ENCODE measurements at regions not wholly inside any gene's neighbourhood (a gene's known extent, or its start where the extent isn't known, plus 50 kb on each side); places are given as distances from the start of the nearest gene placed in this dataset.
A peak's percentile ranks its signal among the peaks of the same experiment; 100 is the strongest.
"Not testable (repeated sequence)": the region's sequence is repeated elsewhere in the genome, so short reads cannot be mapped to it uniquely, and the experiment has no call there.

DNA sequence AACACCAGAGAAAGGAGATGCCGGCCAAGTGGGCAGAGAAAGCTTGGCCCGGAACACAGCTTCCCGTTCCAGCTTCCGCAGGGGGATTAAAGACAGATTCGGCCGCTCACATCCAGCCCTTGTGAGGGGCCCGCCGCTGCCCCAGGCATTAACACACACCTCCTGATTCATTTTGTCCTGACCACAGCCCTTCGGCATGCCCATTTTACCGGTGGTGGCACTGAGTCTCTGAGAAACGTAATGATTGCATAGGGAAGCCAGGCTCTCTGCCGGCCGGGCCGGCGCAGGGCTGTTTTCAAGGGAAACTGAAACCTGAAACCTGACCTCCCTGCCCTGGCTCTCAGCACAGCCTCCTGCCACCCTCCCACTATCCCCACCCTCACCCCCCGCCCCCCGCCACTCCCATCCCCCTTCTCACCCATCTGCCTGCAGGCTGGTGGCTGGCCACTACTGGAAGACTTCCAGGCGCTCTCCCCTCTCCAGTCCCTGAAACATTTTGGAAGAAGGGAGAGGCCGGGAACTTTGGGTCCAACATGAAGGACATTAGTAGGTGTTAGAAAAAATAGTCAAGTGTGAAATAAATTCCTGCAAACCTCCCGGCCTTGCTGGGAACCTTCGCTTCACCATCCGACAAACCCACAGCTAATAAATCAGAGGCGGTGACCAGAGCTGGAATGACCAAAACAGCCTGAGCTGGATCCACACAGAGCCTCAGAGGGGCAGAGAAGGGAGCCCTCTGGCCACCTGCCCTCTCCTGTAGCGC is 83.5 kb upstream of the CUX1 start:
- DNase-seq: peak; percentile 44
- intact Hi-C loops (cut with DNase I): no loop called here
- ATAC-seq: peak; percentile 85 to 90

DNA sequence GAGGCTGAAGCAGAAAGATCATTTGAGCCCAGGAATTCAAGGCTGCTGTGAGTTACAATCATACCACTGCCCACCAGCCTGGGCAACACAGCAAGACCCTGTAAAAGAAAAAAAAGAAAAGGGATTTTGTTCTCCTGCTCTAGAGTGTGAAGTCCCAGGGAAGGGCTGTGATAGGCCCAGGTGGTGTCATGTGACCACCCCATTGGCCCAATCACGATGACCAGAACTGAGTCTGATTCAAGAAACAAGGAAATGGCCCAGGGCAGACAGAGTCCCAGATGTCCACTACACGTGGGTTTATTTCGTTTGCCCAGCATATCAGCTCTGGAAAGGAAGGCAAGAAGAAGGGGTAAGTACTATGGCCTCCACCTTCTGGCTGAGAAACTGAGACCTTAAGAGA is 81.3 kb upstream of the CUX1 start:
- intact Hi-C loops (cut with DNase I): no loop called here
- ATAC-seq: no peak
- DNase-seq: no peak

DNA sequence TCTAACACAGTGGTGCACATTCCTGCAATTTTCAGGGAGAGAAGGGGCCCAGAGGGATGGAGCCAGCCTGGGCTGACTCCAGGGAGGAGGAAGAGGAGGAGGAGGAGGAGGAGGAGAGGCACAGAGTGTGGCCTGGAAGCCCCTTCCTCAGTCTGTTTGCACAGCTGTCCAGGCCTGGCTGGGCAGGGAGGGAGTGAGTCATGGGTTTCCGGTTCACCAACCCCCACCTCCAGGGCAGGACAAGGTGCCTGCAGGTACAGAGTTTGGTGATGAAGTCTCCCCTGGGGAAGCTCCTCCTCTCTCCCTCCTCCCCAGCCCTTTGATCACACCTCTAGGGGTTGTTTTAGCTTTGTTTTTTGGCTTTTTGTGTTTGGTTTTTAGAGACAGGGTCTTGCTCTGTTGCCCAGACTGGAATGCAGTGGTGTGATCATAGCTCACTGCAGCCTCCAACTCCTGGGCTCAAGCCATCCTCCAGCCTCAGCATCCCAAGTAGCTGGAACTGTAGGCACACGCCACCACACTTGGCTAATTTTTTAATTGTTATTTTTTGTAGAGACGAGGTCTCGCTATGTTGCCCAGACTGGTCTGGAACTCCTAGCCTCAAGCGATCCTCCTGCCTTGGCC is 77.5 kb upstream of the CUX1 start:
- no peak for DNase-seq
- intact Hi-C loops (cut with DNase I): loop anchor here (5.0 to 10.0 kb wide), 3 partner anchors 72 to 495 kb away; partner anchors contain the start of gene CUX1 (in 1 of the 2)
- no peak for ATAC-seq

DNA sequence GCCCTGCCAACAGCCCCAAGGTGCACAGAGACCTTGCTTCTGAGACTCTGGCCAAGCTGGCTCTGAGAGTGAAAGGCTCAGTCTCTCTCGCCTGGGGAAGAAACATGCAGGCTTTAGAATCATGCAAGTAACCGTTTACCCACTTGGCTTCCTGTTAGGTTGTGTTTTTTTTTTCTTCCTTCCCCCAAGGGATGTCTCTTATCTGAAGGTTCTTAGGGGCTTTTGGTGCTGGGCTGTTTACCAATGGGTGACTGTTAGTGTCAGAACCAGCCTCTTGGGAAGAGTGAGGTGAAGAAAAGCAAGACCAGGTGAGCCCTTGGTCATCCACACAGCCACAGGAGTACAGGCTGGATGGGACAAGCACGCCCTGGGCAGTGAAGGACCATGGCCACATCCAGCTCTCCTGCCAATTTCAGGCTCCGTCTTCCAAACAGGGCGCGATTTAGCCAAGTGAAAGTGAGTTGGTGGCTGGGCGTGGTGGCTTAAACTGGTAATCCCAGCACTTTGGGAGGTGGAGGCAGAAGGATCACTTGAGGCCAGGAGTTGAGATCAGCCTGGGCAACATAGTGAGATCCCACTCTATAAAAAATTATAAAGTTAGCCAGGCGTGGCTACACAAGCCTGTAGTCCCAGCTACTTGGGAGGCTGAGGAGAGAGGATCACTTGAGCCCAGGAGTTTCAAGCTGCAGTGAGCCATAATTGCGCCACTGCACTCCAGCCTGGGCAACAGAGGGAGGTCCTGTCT is 76.3 kb upstream of the CUX1 start:
- DNase-seq (no peak), ATAC-seq (peak in 1 of 2 donors; percentile 46)
- intact Hi-C loops (cut with DNase I): loop anchor here (5.0 to 10.0 kb wide), 3 partner anchors 71 to 494 kb away; partner anchors contain the start of gene CUX1 (in 1 of the 2)

DNA sequence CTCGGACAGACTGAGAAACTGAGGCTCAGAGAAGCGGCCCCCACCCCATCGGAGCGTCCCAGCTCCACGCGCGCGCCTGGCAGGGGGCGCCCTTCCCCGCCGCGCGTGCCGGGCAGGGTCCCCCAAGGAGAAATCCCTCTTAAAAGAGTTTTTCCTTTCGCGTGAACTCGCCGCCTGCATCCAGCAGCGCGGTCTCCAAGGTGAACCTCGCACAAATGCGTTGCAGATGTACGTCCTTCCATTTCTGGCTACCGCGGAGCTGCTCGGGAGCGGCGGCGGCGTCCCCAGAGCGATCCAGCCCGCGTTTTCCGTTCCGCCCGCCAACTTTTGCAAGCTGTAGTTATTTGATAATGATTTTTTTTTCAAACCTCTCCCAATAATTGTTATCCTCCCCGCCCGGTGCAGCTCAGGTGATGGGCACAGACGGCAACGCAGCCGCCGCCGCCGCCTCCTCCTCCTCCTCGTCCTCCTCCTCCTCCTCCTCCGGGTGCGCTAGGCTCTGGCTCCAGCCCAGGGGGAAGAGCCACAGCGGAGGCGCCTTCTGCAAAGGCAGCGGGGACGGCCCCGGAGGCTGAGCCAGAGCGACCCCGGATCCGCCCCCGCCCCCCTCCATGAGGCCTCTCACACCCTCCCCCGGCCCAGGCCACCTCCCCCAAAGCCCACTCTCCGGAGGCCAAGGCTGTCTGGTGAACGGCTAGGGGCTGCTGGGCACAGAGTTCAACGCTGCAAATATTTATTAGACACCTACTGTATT is 74.0 kb upstream of the CUX1 start:
- intact Hi-C loops (cut with DNase I): loop anchor here (5.0 to 10.0 kb wide), 3 partner anchors 69 to 491 kb away; partner anchors contain the start of gene CUX1 (in 1 of the 2)
- ATAC-seq (peak; percentile 58 to 81), DNase-seq (peak; percentile 55)

DNA sequence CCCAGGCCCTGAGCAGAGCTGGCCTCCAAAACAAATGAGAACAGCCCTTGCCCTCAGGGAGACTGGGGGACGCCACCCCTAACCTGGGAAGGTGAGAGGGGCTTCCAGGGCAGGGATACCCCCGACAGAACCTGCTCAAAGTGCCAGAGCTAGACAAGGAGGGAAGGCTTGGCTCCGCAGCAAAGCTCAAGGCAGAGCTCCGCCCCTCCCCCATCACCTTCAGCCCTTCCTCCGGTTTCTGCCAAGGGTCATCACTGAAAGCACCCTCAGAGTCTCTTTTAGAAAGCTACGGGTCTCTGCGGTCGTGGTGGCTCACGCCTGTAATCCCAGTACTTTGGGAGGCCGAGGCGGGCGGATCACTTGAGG is 73.4 kb upstream of the CUX1 start:
- peak in 1 of 2 donors; percentile 13 for ATAC-seq
- no peak for DNase-seq
- intact Hi-C loops (cut with DNase I): loop anchor here (5.0 to 10.0 kb wide), 3 partner anchors 68 to 491 kb away; partner anchors contain the start of gene CUX1 (in 1 of the 2)

DNA sequence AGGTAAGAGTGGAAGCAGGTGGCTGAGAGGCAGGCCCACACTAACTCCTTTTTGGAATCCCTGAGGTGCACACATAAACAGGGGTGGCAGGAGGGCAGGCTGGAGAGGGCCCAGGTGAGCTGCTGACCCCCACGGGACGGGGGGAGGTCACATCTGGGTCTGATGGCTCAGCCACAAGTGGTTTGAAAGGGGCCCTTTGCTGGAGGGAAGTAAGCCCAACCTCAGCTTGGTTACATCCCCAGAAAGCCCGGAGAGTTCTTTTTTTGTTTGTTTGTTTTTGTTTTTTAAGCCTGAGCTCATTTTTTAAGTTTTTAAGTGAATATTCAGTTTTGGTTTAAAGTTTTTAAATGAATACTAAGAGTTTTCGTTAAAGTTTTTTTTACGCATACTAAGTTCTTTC is 72.8 kb upstream of the CUX1 start:
- ATAC-seq: no peak
- intact Hi-C loops (cut with DNase I): loop anchor here (5.0 to 10.0 kb wide), 3 partner anchors 68 to 490 kb away; partner anchors contain the start of gene CUX1 (in 1 of the 2)

DNA sequence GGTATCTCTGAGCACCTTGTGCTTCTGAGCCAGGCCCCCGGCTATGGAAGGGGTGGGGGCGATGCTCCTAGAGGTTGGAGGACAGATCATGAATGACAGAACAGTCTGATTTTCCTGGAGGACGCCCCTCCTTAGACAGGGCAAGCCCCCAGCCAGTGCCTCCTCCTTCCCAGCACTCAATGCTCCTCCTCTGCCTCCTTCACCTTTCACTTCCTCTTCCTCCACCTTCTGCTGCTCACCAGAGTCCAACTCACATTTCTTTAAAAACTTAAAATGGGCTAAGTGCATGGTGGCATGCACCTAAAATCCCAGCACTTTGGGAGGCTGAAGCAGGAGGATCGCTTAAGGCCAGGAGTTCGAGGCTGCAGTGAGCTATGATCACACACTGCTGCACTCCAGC is 71.1 kb upstream of the CUX1 start:
- intact Hi-C loops (cut with DNase I): loop anchor here in 1 of 2 donors (10.0 kb wide), 1 partner anchor 488 kb away; no protein-coding TSS in a partner anchor
- DNase-seq (no peak), ATAC-seq (no peak)

More for the DNA sequence above, 72.8 kb upstream of the CUX1 start:
- DNase-seq: no peak

DNA sequence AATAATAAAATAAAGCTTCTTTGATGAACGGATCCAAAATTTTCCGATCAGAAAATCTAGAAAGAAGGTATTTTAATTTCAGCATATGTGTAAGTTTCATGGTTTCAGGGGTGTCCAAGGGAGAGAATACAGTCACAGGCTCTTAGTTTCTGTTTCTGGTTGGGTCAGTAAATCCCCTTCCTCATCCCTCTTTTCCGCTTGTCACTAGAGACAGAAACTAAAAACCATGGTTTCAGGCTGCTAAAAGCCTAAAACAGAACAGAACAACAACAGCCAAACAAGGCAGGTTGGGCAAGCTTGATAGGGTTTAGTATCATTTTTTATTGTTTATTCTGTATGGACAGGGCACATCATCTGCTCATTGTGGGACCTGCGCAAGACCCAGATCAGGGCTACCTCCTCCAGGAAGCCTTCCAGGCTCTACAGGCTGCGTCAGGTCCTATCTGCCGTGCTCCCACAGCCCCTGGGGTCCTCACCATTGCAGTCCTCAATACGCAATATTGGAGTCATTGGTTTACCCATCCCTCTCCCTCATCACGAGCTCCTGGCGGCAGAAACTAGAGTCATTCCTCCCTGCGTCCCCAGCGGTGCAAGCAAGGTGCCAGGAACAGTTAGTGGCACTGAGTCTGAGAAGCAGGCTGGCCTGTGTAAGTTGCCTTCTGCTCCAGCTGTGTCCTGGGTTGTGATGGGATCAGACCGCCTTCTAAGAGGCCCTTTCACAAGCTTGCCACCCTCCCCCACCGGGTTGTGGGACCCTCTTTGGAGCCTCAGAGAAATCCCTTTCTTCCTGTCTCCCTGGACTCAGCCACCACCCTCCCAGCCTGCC is 70.2 kb upstream of the CUX1 start:
- ATAC-seq (no peak), DNase-seq (no peak)
- intact Hi-C loops (cut with DNase I): loop anchor here in 1 of 2 donors (10.0 kb wide), 1 partner anchor 488 kb away; no protein-coding TSS in a partner anchor

DNA sequence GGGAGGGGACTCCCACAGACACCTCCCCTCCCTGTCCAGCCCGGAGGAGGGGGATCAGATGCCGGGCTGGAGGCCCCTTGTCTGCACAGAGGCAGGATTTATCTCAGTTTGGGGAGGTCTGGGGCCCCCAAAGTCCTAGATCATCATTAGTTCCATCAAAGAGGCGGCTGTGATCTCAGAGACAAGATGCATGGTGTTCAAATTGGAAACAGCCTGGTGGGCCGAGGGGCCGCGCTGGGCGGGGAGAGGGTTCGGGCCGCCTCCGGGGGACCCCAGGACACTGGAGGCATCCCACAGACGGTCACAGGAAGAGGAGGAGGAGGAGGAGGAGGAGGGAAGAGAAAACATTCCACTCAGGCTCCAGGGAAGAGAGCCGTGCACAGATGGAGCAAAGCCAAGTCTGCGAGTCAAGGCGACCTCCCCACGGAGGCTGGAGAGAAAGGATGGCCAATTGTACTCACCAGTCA is 69.5 kb upstream of the CUX1 start:
- intact Hi-C loops (cut with DNase I): loop anchor here in 1 of 2 donors (10.0 kb wide), 1 partner anchor 487 kb away; no protein-coding TSS in a partner anchor
- DNase-seq: no peak
- no peak for ATAC-seq

DNA sequence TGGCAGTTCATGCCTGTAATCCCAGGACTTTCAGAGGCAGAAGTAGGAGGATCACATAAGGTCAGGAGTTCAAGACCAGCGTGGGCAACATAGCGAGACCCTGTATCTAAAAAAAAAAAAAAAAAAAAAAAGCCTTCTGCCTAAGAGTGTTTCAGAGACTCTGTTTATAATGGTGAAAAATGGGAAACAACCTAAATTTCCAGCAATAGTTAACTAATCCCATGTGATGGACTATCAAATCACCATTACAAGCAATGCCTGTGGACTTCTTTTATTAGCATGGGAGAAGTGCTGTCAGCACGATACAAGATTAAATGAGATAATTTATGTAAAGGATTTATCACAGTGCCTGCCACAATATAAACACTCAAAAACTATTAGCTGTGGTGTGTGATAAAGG is 67.5 kb upstream of the CUX1 start:
- DNase-seq (no peak), ATAC-seq (no peak)
- intact Hi-C loops (cut with DNase I): loop anchor here in 1 of 2 donors (10.0 kb wide), 1 partner anchor 485 kb away; no protein-coding TSS in a partner anchor

DNA sequence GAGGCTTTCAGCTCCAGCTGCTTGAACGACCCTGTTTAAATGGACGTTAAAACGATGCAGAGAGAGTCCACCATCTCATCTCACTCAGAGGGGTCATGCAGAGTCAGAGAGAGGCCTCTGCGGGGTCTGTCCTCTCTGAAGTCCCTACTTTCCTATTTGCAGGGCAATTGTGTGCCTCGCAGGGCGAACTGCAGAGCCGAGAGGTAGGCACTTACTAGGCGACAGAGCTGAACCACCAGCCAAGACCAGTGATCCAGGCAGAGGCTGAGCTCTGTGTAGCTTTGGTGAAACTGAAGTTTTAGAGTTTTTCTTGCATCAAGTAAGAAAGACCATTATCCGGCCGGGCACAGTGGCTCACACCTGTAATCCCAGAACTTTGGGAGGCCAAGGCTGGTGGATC is 64.1 kb upstream of the CUX1 start:
- ATAC-seq: no peak
- DNase-seq: no peak
- intact Hi-C loops (cut with DNase I): no loop called here

DNA sequence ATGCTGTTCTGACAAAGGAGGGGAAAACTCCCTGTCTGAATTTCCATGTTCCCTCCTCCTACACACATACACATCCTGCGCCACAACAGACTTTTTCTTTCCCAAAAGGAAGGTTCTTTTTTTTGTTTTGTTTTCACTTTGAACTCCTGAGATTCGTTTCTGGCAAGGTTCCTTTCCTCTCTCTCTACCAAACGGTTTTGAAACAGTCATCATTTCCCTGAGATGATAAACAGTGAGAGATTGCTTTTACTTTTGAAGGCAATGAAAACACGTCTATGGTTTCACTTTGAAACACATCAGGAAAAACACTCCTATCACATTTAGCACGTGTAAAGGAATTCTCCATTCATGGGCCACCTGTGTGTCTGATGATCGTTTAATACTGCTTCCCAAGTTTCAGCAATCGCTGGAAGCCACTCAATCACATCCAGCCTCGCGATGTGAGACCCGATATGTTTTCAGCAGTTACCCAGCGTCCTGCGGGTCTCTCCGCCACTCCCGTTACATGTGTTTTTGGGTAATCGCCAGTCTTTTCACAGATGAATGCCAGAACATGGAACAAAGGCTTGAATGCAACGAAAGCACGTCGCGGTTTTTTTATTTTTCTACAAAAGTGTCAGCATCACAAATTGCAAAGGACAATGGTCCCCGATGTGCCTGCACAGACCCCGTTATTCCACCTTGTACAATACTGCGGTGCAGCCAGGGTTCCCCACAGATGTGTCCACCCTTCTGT is 62.8 kb upstream of the CUX1 start:
- ATAC-seq (peak in 1 of 2 donors; percentile 47), DNase-seq (no peak)
- intact Hi-C loops (cut with DNase I): no loop called here

DNA sequence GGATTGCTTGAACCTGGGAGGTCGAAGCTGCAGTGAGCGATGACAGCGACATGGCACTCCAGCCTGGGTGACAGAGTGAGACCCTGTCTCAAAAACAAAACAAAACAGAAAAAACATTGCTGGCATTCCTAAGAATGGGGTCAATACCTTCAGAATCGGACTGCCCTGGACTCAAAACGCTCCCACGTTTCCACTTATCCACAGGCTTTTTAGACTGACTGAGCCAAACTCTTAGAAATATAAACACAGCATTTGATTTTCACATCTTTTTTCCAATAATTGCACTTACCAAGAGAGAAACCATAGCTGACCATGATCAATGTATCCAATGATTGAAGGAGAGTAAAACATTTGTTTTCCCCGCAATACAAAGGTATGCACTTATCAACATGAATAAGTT is 59.5 kb upstream of the CUX1 start:
- ATAC-seq: no peak
- DNase-seq: no peak
- intact Hi-C loops (cut with DNase I): no loop called here

DNA sequence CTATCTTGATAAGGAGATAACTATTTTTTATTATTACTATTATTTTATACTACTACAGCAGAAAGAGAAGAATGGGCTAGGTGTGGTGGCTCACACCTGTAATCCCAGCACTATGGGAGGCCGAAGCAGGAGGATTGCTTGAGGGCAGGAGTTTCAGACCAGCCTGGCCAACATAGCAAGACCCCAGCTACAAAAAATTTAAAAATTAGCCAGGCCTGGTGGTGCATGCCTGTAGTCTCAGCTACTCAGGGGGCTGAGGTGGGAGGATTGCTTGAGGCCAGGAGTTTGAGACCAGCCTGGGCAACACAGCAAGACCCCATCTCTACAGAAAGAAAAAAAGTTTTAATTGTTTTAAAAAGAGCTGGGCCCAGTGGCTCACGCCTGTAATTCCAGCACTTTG is 58.9 kb upstream of the CUX1 start:
- DNase-seq; intact Hi-C loops (cut with DNase I); ATAC-seq: not testable (repeated sequence)

DNA sequence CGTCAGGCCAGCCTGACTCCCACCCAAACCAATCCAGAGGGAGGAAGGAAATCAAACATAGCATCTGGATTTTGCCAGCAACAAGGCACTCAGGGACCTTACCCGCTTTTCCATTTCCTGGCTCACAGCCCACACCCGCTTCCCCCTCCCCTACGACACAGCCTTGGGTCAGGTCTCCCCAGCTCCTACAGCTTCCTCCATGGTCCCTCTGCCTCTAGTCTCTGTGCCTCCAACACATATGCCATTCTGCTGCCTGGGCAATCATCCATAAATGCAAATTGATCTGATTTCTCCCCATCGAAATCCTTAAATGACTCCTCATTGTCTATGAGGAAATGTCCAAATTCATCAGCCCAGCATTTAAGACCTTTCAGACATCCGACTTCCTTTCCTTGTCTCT is 53.2 kb upstream of the CUX1 start:
- no peak for DNase-seq
- intact Hi-C loops (cut with DNase I): no loop called here
- ATAC-seq: no peak

DNA sequence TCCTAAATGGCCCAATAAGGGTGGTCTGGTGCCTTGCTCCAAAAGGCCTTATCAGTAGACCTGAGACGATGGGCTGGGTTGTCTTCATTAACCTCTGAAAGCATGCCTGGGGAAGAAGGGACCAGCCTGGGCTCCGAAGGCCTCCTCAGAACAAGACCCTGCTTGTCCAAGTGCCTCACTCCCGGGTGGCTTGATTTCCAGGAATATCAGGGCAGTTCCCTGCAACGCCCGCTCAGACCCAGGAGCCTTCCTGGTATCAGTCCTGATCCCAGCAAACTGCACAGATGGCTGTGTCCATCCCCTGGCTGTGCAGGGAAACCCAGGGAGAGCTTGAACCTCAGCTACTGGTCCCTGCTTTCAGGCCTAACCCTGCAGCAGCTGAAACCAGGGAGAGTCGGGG is 49.9 kb upstream of the CUX1 start:
- no peak for ATAC-seq
- DNase-seq: no peak
- intact Hi-C loops (cut with DNase I): no loop called here

Measured in left cardiac atrium (tissue), 4 donors.